CD14-positive monocyte (primary cell): ENCODE measurements at regions not wholly inside any gene's neighbourhood (a gene's known extent, or its start where the extent isn't known, plus 50 kb on each side); places are given as distances from the start of the nearest gene placed in this dataset.
"Not testable (repeated sequence)": the region's sequence is repeated elsewhere in the genome, so short reads cannot be mapped to it uniquely, and the experiment has no call there.

Experiments used
- DNase-seq, 3 donors: peaks; one replicate each; pipeline ENCODE4 v3.0.0-alpha.2; 2011 to 2022
- H2AFZ ChIP-seq: 2 replicates; pipeline ENCODE4 v1.6.0; 2012; ENCODE audit warnings: mild to moderate bottlenecking, low read depth, low read length, inconsistent platforms; ENCODE audit not compliant: insufficient read depth, poor library complexity, severe bottlenecking
- H3K27ac ChIP-seq, 2 donors: 1 replicate in 1 of 2; 2 replicates in 1 of 2; pipeline ENCODE4 v1.5.1; 2012 to 2013; ENCODE audit warnings: low read length in 2 of 2, control low read depth in 1 of 2, inconsistent platforms in 1 of 2, low read depth in 1 of 2, mild to moderate bottlenecking in 1 of 2
- H3K27me3 ChIP-seq, 2 donors: one replicate each; pipeline versions ENCODE4 v1.6.0 to v1.6.1; 2011 to 2013; ENCODE audit warnings: low read length in 2 of 2; ENCODE audit not compliant: control insufficient read depth in 2 of 2, insufficient read depth in 2 of 2
- H3K36me3 ChIP-seq, 2 donors: replicated peaks in 1 of 2; 1 replicate in 1 of 2; 2 replicates in 1 of 2; pipeline versions ENCODE4 v1.5.1 to v1.6.1; 2012 to 2013; ENCODE audit warnings: low read length in 2 of 2, control low read depth in 1 of 2, inconsistent platforms in 1 of 2, mild to moderate bottlenecking in 1 of 2; ENCODE audit not compliant: insufficient read depth in 2 of 2, control insufficient read depth in 1 of 2
- H3K4me1 ChIP-seq, 2 donors: 1 replicate in 1 of 2; 2 replicates in 1 of 2; pipeline versions ENCODE4 v1.5.1 to v1.6.1; 2012 to 2013; ENCODE audit warnings: low read length in 2 of 2, control low read depth in 1 of 2, inconsistent platforms in 1 of 2, mild to moderate bottlenecking in 1 of 2, moderate library complexity in 1 of 2; ENCODE audit not compliant: insufficient read depth in 2 of 2, control insufficient read depth in 1 of 2
- H3K4me2 ChIP-seq: replicated peaks from 2 replicates; pipeline ENCODE3; 2012; ENCODE audit warnings: low read length, moderate library complexity, mild to moderate bottlenecking; ENCODE audit not compliant: poor library complexity, severe bottlenecking; ENCODE audit errors: extremely low read depth
- H3K4me3 ChIP-seq, 3 experiments: fragments of 200-600 bp in 1 of 3; sonication (generic) in 1 of 3; replicated peaks in 1 of 3; 1 replicate in 2 of 3; 2 replicates in 1 of 3; pipeline ENCODE4 v1.5.1; 2011 to 2013; ENCODE audit warnings: low read length in 3 of 3, mild to moderate bottlenecking in 3 of 3, control low read depth in 2 of 3, low read depth in 2 of 3, inconsistent platforms in 1 of 3, moderate library complexity in 1 of 3
- H3K79me2 ChIP-seq: 2 replicates; pipeline ENCODE4 v1.6.0; 2012; ENCODE audit warnings: mild to moderate bottlenecking, control low read depth, inconsistent platforms, low read length, moderate library complexity; ENCODE audit not compliant: insufficient read depth
- H3K9ac ChIP-seq: 2 replicates; pipeline ENCODE4 v1.6.0; 2017; ENCODE audit warnings: low read length, mild to moderate bottlenecking; ENCODE audit not compliant: insufficient read depth, poor library complexity, severe bottlenecking
- H3K9me3 ChIP-seq, 2 donors: replicated peaks in 1 of 2; 1 replicate in 1 of 2; 2 replicates in 1 of 2; pipeline versions ENCODE4 v1.5.1 to v1.6.1; 2012 to 2013; ENCODE audit warnings: low read length in 2 of 2, control low read depth in 1 of 2; ENCODE audit not compliant: control insufficient read depth in 1 of 2, insufficient read depth in 1 of 2
- H4K20me1 ChIP-seq: 2 replicates; pipeline ENCODE4 v1.6.0; 2012; ENCODE audit warnings: mild to moderate bottlenecking, low read length, control low read depth, moderate library complexity; ENCODE audit not compliant: insufficient read depth
- H3K27ac Mint-ChIP-seq, 7 donors: one replicate each; pipeline ENCODE4 v1.8.0; 2020; ENCODE audit warnings: mild to moderate bottlenecking in 7 of 7, mixed read lengths in 7 of 7, moderate library complexity in 6 of 7, inconsistent platforms in 2 of 7
- H3K27me3 Mint-ChIP-seq, 3 donors: one replicate each; pipeline ENCODE4 v1.8.0; 2021 to 2022; ENCODE audit warnings: low read depth in 3 of 3, mild to moderate bottlenecking in 3 of 3, mixed read lengths in 3 of 3, moderate library complexity in 3 of 3, inconsistent platforms in 1 of 3
- H3K36me3 Mint-ChIP-seq, 2 donors: one replicate each; pipeline ENCODE4 v1.8.0; 2020; ENCODE audit warnings: mixed read lengths in 2 of 2, inconsistent platforms in 1 of 2, mild to moderate bottlenecking in 1 of 2
- H3K4me1 Mint-ChIP-seq: one replicate; pipeline ENCODE4 v1.8.0; 2020; ENCODE audit warnings: mild to moderate bottlenecking, mixed read lengths
- H3K4me3 Mint-ChIP-seq, 2 donors: one replicate each; pipeline ENCODE4 v1.8.0; 2020; ENCODE audit warnings: mild to moderate bottlenecking in 2 of 2, mixed read lengths in 2 of 2, moderate library complexity in 1 of 2
- H3K9me3 Mint-ChIP-seq, 7 donors: one replicate each; pipeline ENCODE4 v1.8.0; 2020 to 2022; ENCODE audit warnings: mixed read lengths in 7 of 7, mild to moderate bottlenecking in 6 of 7, moderate library complexity in 6 of 7, inconsistent platforms in 2 of 7
- CTCF ChIP-seq: fragments of 200-600 bp; IDR thresholded peaks from one replicate; pipeline ENCODE4 v1.8.0; 2022; ENCODE audit warnings: antibody characterized with exemption, mild to moderate bottlenecking
- WGBS: methylation state at CpG from one replicate; pipeline ENCODE4 v1.1.5; 2013; ENCODE audit warnings: missing lambda C conversion rate; ENCODE audit not compliant: insufficient coverage; 5-methylcytosine and 5-hydroxymethylcytosine counted together
- intact Hi-C, 2 donors: fragments of 100-400 bp; cut with micrococcal nuclease; formaldehyde crosslinking; loops; one replicate each; pipeline versions ENCODE4 v1.15.0 to v1.15.1; 2023

DNA sequence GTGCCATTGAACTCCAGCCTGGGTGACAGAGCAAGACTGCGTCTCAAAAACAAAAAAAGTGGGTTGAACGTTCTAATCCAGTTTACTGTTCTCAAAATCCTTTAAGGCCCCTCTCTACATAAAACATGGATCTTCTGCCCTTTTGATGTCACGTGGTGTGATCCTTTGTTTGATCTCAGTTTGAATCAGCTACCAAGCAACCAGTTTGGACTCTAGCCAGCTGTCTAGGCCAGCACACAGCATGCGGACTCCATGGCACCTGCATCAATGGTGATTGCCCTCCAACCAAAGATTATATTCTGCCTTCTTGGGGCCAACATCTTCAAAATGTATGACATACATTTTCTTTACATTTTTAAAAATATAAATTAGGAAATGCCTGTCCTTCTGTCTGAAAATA is 365.4 kb downstream of the NDFIP2 start:
- no peak overlapping the region for H3K4me3 Mint-ChIP-seq
- peaks cover 0 to 5% (median 2%) of the 10 kb centered on the region in 7 donors for H3K9me3 Mint-ChIP-seq
- no peak overlapping the region for H2AFZ ChIP-seq
- H3K36me3 Mint-ChIP-seq: no peaks in the 10 kb centered on the region
- H3K36me3 ChIP-seq: no peaks in the 10 kb centered on the region
- TF ChIP-seq CTCF: no peak
- H3K27me3 ChIP-seq: no peaks in the 10 kb centered on the region
- no peak overlapping the region for H3K4me3 ChIP-seq
- H3K9me3 ChIP-seq: no peaks in the 10 kb centered on the region
- no peaks in the 10 kb centered on the region for H3K27me3 Mint-ChIP-seq
- intact Hi-C loops: no loop called here
- no peaks in the 10 kb centered on the region for H3K4me1 ChIP-seq
- DNase-seq: no peak
- no peaks in the 10 kb centered on the region for H3K79me2 ChIP-seq
- no peaks in the 10 kb centered on the region for H4K20me1 ChIP-seq
- H3K27ac Mint-ChIP-seq: peak overlapping the region in 1 of 7 donors; percentile 66
- WGBS: 100% methylated on average over 3 of the region's 4 CpGs
- H3K4me1 Mint-ChIP-seq: peaks cover 1% of the 10 kb centered on the region
- no peak overlapping the region for H3K27ac ChIP-seq
- H3K9ac ChIP-seq: no peak overlapping the region
- no peak overlapping the region for H3K4me2 ChIP-seq

DNA sequence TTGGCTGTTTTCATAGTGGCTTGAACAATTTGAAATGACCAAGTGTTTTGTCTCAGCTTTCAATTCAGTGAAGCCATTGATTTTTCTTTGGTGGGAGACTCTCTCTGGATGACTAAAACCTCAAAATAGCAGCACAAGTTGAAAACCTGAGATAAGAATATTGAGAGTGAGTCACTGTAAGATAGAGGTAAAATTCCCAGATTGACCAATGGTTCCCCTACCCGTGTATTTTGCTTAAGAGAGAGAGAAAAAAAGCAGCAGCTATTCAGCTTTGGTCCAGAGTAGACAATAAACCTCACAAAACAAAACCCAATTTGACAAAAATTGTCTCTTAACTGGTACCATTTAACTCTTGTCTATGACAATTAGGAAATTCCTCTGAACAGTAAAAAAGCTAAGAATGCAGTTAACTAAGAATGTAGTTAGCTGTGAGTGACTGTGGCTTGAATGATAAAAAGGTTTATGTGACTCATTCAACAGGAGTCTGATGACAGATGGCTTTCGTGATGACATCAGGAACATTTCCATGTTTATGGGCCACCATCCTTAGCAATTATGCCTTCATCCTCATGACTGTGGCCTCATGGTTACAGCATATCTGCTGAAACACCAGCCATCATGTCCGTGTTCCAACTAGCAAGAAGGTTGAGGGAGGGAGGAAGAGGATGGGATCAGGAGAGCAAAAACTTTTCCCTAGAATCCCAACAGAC is 356.9 kb downstream of the NDFIP2 start:
- Histone ChIP-seq H3K9ac (no peak overlapping the region), H3K4me1 (no peaks in the 10 kb centered on the region), H3K79me2 (no peaks in the 10 kb centered on the region), H3K27ac (no peak overlapping the region), H4K20me1 (no peaks in the 10 kb centered on the region), H2AFZ (no peak overlapping the region), H3K4me2 (no peak overlapping the region), H3K9me3 (peaks cover 0 to 2% of the 10 kb centered on the region in 2 donors), H3K27me3 (no peaks in the 10 kb centered on the region), H3K4me3 (no peak overlapping the region), H3K36me3 (no peaks in the 10 kb centered on the region)
- Mint-ChIP-seq H3K27ac (no peak overlapping the region), H3K4me1 (no peaks in the 10 kb centered on the region), H3K9me3 (peaks cover 5 to 12% (median 10%) of the 10 kb centered on the region in 7 donors), H3K36me3 (no peaks in the 10 kb centered on the region), H3K4me3 (no peak overlapping the region), H3K27me3 (peaks cover 0 to 2% (median 0%) of the 10 kb centered on the region in 3 donors)
- WGBS: no CpG with 5 or more reads among the region's 3 CpGs
- no peak for TF ChIP-seq CTCF
- DNase-seq: peak in 1 of 3 donors; percentile 36
- intact Hi-C loops: no loop called here

GRCh38 chr13:79836121-79836520 is 355.2 kb downstream of the NDFIP2 start:
- DNase-seq, H3K27ac Mint-ChIP-seq, H3K4me3 ChIP-seq, H4K20me1 ChIP-seq, H3K9me3 ChIP-seq, H3K27ac ChIP-seq, H3K4me3 Mint-ChIP-seq, H3K9ac ChIP-seq, H2AFZ ChIP-seq, H3K27me3 ChIP-seq, H3K4me2 ChIP-seq, H3K27me3 Mint-ChIP-seq, H3K4me1 ChIP-seq, H3K79me2 ChIP-seq, H3K36me3 ChIP-seq, H3K4me1 Mint-ChIP-seq, H3K36me3 Mint-ChIP-seq, intact Hi-C loops: not testable (repeated sequence)
- peaks cover 5 to 12% (median 10%) of the 10 kb centered on the region in 7 donors for H3K9me3 Mint-ChIP-seq
- WGBS: no CpG with 5 or more reads among the region's 2 CpGs
